ENCODE measurements at regions not wholly inside any gene's neighbourhood (a gene's known extent, or its start where the extent isn't known, plus 50 kb on each side); places are given as distances from the start of the nearest gene placed in this dataset.

DNA sequence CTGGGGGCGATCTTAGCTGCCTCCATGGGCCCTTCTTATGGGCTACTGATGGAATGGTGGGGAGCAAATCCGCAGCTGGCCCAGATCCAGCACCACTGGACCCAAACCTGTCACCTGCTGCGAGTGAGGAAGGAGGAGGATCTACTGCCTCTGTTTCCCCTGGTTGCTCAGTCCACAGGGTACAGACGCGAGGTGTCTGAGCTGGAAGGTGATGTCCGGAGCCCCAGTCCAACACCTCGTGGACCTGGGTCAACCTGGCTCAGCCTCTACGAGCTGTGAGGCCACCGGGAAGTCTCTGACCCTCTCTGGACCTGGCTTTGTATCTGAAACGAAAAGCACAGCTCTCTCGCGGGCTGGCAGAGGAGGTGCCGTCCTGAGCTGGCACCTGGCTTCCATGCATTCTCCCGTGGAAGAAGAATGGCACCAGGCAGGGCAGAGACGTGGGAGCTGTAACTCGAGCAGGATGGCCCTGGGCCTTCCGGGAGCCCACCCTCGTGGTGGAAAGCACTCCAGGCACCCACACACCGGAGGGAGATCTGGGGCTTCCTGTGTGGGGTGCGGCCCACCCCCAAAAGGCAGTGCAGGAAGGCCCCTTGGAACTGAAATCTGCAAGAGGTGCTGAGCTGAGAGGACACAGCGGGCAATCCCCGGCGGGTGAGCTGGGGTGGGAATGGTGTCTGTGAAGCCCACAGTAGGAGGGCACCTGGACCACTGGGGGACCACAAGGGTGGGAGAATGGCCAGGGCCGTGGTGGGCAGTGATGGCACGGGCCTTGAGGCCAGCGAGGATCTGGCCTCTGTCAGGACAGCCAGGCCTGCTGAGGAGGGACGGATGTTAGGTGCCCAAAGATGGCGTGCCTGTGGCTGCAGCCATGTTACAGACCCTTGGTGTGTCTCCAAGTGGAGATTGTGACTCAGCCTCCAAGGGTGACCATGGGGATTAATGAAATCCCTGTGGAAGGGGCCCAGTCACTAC, 133.4 kb downstream of the OLFM1 start:
- TF ChIP-seq, protein P1, sequence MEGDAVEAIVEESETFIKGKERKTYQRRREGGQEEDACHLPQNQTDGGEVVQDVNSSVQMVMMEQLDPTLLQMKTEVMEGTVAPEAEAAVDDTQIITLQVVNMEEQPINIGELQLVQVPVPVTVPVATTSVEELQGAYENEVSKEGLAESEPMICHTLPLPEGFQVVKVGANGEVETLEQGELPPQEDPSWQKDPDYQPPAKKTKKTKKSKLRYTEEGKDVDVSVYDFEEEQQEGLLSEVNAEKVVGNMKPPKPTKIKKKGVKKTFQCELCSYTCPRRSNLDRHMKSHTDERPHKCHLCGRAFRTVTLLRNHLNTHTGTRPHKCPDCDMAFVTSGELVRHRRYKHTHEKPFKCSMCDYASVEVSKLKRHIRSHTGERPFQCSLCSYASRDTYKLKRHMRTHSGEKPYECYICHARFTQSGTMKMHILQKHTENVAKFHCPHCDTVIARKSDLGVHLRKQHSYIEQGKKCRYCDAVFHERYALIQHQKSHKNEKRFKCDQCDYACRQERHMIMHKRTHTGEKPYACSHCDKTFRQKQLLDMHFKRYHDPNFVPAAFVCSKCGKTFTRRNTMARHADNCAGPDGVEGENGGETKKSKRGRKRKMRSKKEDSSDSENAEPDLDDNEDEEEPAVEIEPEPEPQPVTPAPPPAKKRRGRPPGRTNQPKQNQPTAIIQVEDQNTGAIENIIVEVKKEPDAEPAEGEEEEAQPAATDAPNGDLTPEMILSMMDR (IDR thresholded peaks at IDR 0.05): no peak
- no peak for TF ChIP-seq POLR2A (IDR thresholded peaks at IDR 0.05; ENCODE audit: low read depth)
